GM08714 (cell line): ENCODE measurements at regions not wholly inside any gene's neighbourhood (a gene's known extent, or its start where the extent isn't known, plus 50 kb on each side); places are given as distances from the start of the nearest gene placed in this dataset.

Experiments
- H3K4me3 ChIP-seq: fragments of 200-500 bp; sonication (Bioruptor generic); 2 replicates; pipeline ENCODE4 v1.5.1; 2014; ENCODE audit warnings: mild to moderate bottlenecking, low read length, inconsistent platforms
- ZNF274 ChIP-seq: IDR thresholded peaks from 2 replicates; pipeline ENCODE4 v1.6.1; 2012; ENCODE audit warnings: mild to moderate bottlenecking, low read depth, low read length

- no peak for TF ChIP-seq ZNF274
- no peak overlapping the region for H3K4me3 ChIP-seq
Observed at GRCh38 chr5:17428176-17428800, 69.7 kb upstream of the TAF11L2 start.

- TF ChIP-seq ZNF274: no peak
- no peak overlapping the region for H3K4me3 ChIP-seq
Observed at GRCh38 chr5:17429353-17429752, 68.7 kb upstream of the TAF11L2 start.

GRCh38 chr5:17430241-17430640 lies 67.8 kb upstream of the TAF11L2 start:
- no peak overlapping the region for H3K4me3 ChIP-seq
- TF ChIP-seq ZNF274: no peak

- no peak for TF ChIP-seq ZNF274
Observed at GRCh38 chr5:17431272-17432050, 66.6 kb upstream of the TAF11L2 start.

GRCh38 chr5:17432569-17432968 lies 65.5 kb upstream of the TAF11L2 start:
- no peak for TF ChIP-seq ZNF274
- no peak overlapping the region for H3K4me3 ChIP-seq

More at GRCh38 chr5:17431272-17432050, 66.6 kb upstream of the TAF11L2 start:
- H3K4me3 ChIP-seq: no peak overlapping the region

GRCh38 chr5:17433406-17433805 lies 64.6 kb upstream of the TAF11L2 start:
- no peak overlapping the region for H3K4me3 ChIP-seq
- no peak for TF ChIP-seq ZNF274

- no peak for TF ChIP-seq ZNF274
- no peak overlapping the region for H3K4me3 ChIP-seq
Observed at GRCh38 chr5:17434982-17435381, 63.0 kb upstream of the TAF11L2 start.

GRCh38 chr5:17436350-17436749 lies 61.7 kb upstream of the TAF11L2 start:
- no peak for TF ChIP-seq ZNF274

GRCh38 chr5:17436761-17437221 lies 61.2 kb upstream of the TAF11L2 start:
- peak overlapping the region; percentile 53; the same call in 1 of the 2 replicates for H3K4me3 ChIP-seq
- TF ChIP-seq ZNF274: no peak

More at GRCh38 chr5:17436350-17436749, 61.7 kb upstream of the TAF11L2 start:
- no peak overlapping the region; the same call in 1 of the 2 replicates for H3K4me3 ChIP-seq

- no peak for TF ChIP-seq ZNF274
- H3K4me3 ChIP-seq: no peak overlapping the region
Observed at GRCh38 chr5:17438027-17438426, 60.0 kb upstream of the TAF11L2 start.

- TF ChIP-seq ZNF274: no peak
- no peak overlapping the region for H3K4me3 ChIP-seq
Observed at GRCh38 chr5:17439956-17440355, 58.1 kb upstream of the TAF11L2 start.

- no peak for TF ChIP-seq ZNF274
- H3K4me3 ChIP-seq: no peak overlapping the region
Observed at GRCh38 chr5:17440766-17441165, 57.3 kb upstream of the TAF11L2 start.

GRCh38 chr5:17441351-17441750 lies 56.7 kb upstream of the TAF11L2 start:
- TF ChIP-seq ZNF274: no peak
- no peak overlapping the region for H3K4me3 ChIP-seq

GRCh38 chr5:17443333-17444130 lies 54.5 kb upstream of the TAF11L2 start:
- no peak overlapping the region for H3K4me3 ChIP-seq
- TF ChIP-seq ZNF274: no peak
